Left renal cortex interstitium (tissue), 4 donors: ENCODE measurements at regions not wholly inside any gene's neighbourhood (a gene's known extent, or its start where the extent isn't known, plus 50 kb on each side); places are given as distances from the start of the nearest gene placed in this dataset.
"Not testable (repeated sequence)": the region's sequence is repeated elsewhere in the genome, so short reads cannot be mapped to it uniquely, and the experiment has no call there.

Experiments
- DNase-seq, 4 donors: peaks; one replicate each; pipeline ENCODE4 v3.0.0-alpha.2; 2013; ENCODE audit warnings: low read depth in 4 of 4, low spot score in 2 of 4, missing footprints in 1 of 4

- DNase-seq, result no peak
These were observed 204.4 kb downstream of the KLF6 start for GRCh38 chr10:3580565-3580964.

GRCh38 chr10:3579845-3580244 is 205.2 kb downstream of the KLF6 start:
- no peak for DNase-seq

- DNase-seq, result no peak
These were observed 206.3 kb downstream of the KLF6 start for GRCh38 chr10:3578682-3579081.

GRCh38 chr10:3578159-3578558 is 206.8 kb downstream of the KLF6 start:
- DNase-seq, result no peak

- DNase-seq, result no peak
These were observed 210.6 kb downstream of the KLF6 start for GRCh38 chr10:3574451-3574850.

GRCh38 chr10:3573498-3573897 is 211.5 kb downstream of the KLF6 start:
- no peak for DNase-seq

- no peak for DNase-seq
These were observed 213.6 kb downstream of the KLF6 start for GRCh38 chr10:3571310-3571825.

- no peak for DNase-seq
These were observed 214.1 kb downstream of the KLF6 start for GRCh38 chr10:3570855-3571266.

GRCh38 chr10:3570131-3570729 is 214.8 kb downstream of the KLF6 start:
- no peak for DNase-seq

- no peak for DNase-seq
These were observed 216.0 kb downstream of the KLF6 start for GRCh38 chr10:3568983-3569382.

GRCh38 chr10:3568392-3568791 is 216.6 kb downstream of the KLF6 start:
- DNase-seq, result no peak

- no peak for DNase-seq
These were observed 217.6 kb downstream of the KLF6 start for GRCh38 chr10:3567291-3567963.

GRCh38 chr10:3566627-3567026 is 218.4 kb downstream of the KLF6 start:
- no peak for DNase-seq

GRCh38 chr10:3564346-3565002 is 220.5 kb downstream of the KLF6 start:
- DNase-seq, result no peak

- DNase-seq, result no peak
These were observed 221.7 kb downstream of the KLF6 start for GRCh38 chr10:3563298-3563697.

- DNase-seq, result not testable (repeated sequence)
These were observed 224.4 kb downstream of the KLF6 start for GRCh38 chr10:3560628-3561027.

GRCh38 chr10:3559527-3559926 is 225.5 kb downstream of the KLF6 start:
- DNase-seq, result no peak

- no peak for DNase-seq
These were observed 226.0 kb downstream of the KLF6 start for GRCh38 chr10:3559011-3559410.

- not testable (repeated sequence) for DNase-seq
These were observed 228.6 kb downstream of the KLF6 start for GRCh38 chr10:3556191-3557017.

GRCh38 chr10:3554121-3554522 is 230.9 kb downstream of the KLF6 start:
- no peak for DNase-seq

- no peak for DNase-seq
These were observed 232.7 kb downstream of the KLF6 start for GRCh38 chr10:3552281-3552680.
